DMS 273 treated with DMSO at 0.1 percent for 48 hours (cell line): ENCODE measurements at regions not wholly inside any gene's neighbourhood (a gene's known extent, or its start where the extent isn't known, plus 50 kb on each side); places are given as distances from the start of the nearest gene placed in this dataset.
"Not testable (repeated sequence)": the region's sequence is repeated elsewhere in the genome, so short reads cannot be mapped to it uniquely, and the experiment has no call there.

ENCODE experiments used
- DNase-seq: peaks from one replicate; lab custom pipeline; 2025; lab: John Stamatoyannopoulos, UW

- no peak for DNase-seq
Observed at GRCh38 chr17:77821114-77821513, 137.4 kb upstream of the TNRC6C start.

- no peak for DNase-seq
Observed at GRCh38 chr17:77822302-77823030, 136.0 kb upstream of the TNRC6C start.

GRCh38 chr17:77824102-77824779, 134.3 kb upstream of the TNRC6C start:
- DNase-seq: no peak

GRCh38 chr17:77824780-77825280, 133.7 kb upstream of the TNRC6C start:
- no peak for DNase-seq

- no peak for DNase-seq
Observed at GRCh38 chr17:77825621-77826020, 132.9 kb upstream of the TNRC6C start.

- no peak for DNase-seq
Observed at GRCh38 chr17:77826132-77826873, 132.2 kb upstream of the TNRC6C start.

GRCh38 chr17:77827039-77827438, 131.5 kb upstream of the TNRC6C start:
- DNase-seq: no peak

- no peak for DNase-seq
Observed at GRCh38 chr17:77827511-77827910, 131.0 kb upstream of the TNRC6C start.

- no peak for DNase-seq
Observed at GRCh38 chr17:77828749-77829539, 129.6 kb upstream of the TNRC6C start.

- DNase-seq: no peak
Observed at GRCh38 chr17:77829843-77830799, 128.4 kb upstream of the TNRC6C start.

GRCh38 chr17:77830816-77831473, 127.6 kb upstream of the TNRC6C start:
- no peak for DNase-seq

- DNase-seq: no peak
Observed at GRCh38 chr17:77831474-77832179, 126.9 kb upstream of the TNRC6C start.

- DNase-seq: no peak
Observed at GRCh38 chr17:77832180-77832560, 126.3 kb upstream of the TNRC6C start.

GRCh38 chr17:77833769-77834168, 124.7 kb upstream of the TNRC6C start:
- DNase-seq: no peak

GRCh38 chr17:77834170-77835115, 124.1 kb upstream of the TNRC6C start:
- DNase-seq: no peak

GRCh38 chr17:77836557-77837041, 121.9 kb upstream of the TNRC6C start:
- DNase-seq: no peak

- not testable (repeated sequence) for DNase-seq
Observed at GRCh38 chr17:77837072-77837471, 121.4 kb upstream of the TNRC6C start.

- DNase-seq: no peak
Observed at GRCh38 chr17:77837917-77838316, 120.6 kb upstream of the TNRC6C start.
